ENCODE measurements at regions not wholly inside any gene's neighbourhood (a gene's known extent, or its start where the extent isn't known, plus 50 kb on each side); places are given as distances from the start of the nearest gene placed in this dataset.

GRCh38 chr6:134111726-134112125 is 59.3 kb upstream of the SLC2A12 start:
- WGBS, 4 donors: 84 to 92% (median 89%) methylated on average over 5 of the region's 5 CpGs
- intact Hi-C loops (cut with DNase I): loop anchor here in 1 of 2 donors (5.0 kb wide), 1 partner anchor 831 kb away; no protein-coding TSS in a partner anchor
- Histone ChIP-seq H3K4me1 (replicated peaks in 1 of 2) (no peaks in the 10 kb centered on the region), H3K27ac (no peak overlapping the region), H3K27me3 (peaks cover 5% of the 10 kb centered on the region), H3K4me3 (no peak overlapping the region), H3K36me3 (replicated peaks in 1 of 2) (no peaks in the 10 kb centered on the region), H3K9me3 (replicated peaks in 1 of 3) (no peaks in the 10 kb centered on the region)
- no peak for DNase-seq
- TF ChIP-seq, protein P1, sequence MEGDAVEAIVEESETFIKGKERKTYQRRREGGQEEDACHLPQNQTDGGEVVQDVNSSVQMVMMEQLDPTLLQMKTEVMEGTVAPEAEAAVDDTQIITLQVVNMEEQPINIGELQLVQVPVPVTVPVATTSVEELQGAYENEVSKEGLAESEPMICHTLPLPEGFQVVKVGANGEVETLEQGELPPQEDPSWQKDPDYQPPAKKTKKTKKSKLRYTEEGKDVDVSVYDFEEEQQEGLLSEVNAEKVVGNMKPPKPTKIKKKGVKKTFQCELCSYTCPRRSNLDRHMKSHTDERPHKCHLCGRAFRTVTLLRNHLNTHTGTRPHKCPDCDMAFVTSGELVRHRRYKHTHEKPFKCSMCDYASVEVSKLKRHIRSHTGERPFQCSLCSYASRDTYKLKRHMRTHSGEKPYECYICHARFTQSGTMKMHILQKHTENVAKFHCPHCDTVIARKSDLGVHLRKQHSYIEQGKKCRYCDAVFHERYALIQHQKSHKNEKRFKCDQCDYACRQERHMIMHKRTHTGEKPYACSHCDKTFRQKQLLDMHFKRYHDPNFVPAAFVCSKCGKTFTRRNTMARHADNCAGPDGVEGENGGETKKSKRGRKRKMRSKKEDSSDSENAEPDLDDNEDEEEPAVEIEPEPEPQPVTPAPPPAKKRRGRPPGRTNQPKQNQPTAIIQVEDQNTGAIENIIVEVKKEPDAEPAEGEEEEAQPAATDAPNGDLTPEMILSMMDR (IDR thresholded peaks at IDR 0.05): no peak
- TF ChIP-seq POLR2A (IDR thresholded peaks at IDR 0.05): no peak

DNA sequence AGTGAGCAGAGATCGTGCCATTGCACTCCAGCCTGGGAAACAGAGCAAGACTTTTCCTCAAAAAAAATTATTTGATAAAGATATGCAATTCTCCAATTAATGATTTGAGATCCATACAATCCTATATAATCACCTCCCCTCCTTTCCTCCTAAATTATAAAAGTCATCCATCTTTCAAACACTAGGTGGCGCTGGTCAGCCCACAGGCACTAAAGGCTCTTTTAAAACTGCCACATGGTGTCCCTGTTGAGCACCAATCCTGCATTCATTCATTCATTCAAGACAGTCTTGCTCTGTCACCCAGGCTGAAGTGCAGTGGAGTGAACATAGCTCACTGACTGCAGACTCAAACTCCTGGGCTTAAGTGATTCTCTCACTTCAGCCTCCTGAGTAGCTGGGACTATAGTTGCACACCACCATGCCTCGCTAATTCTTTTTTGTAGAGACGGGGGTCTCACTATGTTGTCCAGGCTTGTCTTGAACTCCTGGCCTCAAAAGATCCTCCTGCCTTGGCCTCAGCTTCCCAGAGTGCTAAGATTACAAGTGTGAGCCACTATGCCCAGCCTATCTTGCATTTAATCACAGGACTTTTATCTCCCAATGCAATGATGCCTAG is 58.7 kb upstream of the SLC2A12 start:
- Histone ChIP-seq H3K4me1 (replicated peaks in 1 of 2) (no peaks in the 10 kb centered on the region), H3K4me3 (no peak overlapping the region), H3K36me3 (replicated peaks in 1 of 2) (no peaks in the 10 kb centered on the region), H3K27me3 (peaks cover 5% of the 10 kb centered on the region), H3K9me3 (replicated peaks in 1 of 3) (no peaks in the 10 kb centered on the region), H3K27ac (no peak overlapping the region)
- intact Hi-C loops (cut with DNase I): loop anchor here in 1 of 2 donors (5.0 kb wide), 1 partner anchor 831 kb away; no protein-coding TSS in a partner anchor
- DNase-seq: peak in 5 of 7 donors; percentile 28 to 60 (median 42)
- WGBS, 4 donors: 52 to 66% (median 58%) methylated on average over 4 of the region's 4 CpGs
- TF ChIP-seq, protein P1 (IDR thresholded peaks at IDR 0.05): peak; percentile 58 to 80 (median 74)
- no peak for TF ChIP-seq POLR2A (IDR thresholded peaks at IDR 0.05)

- no peak overlapping the region for H3K27ac ChIP-seq
- no peaks in the 10 kb centered on the region for H3K4me1 ChIP-seq (replicated peaks in 1 of 2)
- WGBS, 4 donors: 54 to 66% (median 63%) methylated on average over 2 of the region's 2 CpGs
- H3K4me3 ChIP-seq: no peak overlapping the region
- DNase-seq: no peak
- H3K36me3 ChIP-seq (replicated peaks in 1 of 2): no peaks in the 10 kb centered on the region
- peaks cover 12% of the 10 kb centered on the region for H3K27me3 ChIP-seq
- H3K9me3 ChIP-seq (replicated peaks in 1 of 3): no peaks in the 10 kb centered on the region
- intact Hi-C loops (cut with DNase I): no loop called here
- TF ChIP-seq, protein P1 (IDR thresholded peaks at IDR 0.05): no peak
Measured at GRCh38 chr6:134106702-134107101, 54.3 kb upstream of the SLC2A12 start.

GRCh38 chr6:134105940-134106339 is 53.5 kb upstream of the SLC2A12 start:
- H3K36me3 ChIP-seq (replicated peaks in 1 of 2): no peaks in the 10 kb centered on the region
- H3K9me3 ChIP-seq (replicated peaks in 1 of 3): no peaks in the 10 kb centered on the region
- no peak for DNase-seq
- no peak overlapping the region for H3K4me3 ChIP-seq
- intact Hi-C loops (cut with DNase I): no loop called here
- no peaks in the 10 kb centered on the region for H3K4me1 ChIP-seq (replicated peaks in 1 of 2)
- H3K27ac ChIP-seq: no peak overlapping the region
- TF ChIP-seq POLR2A (IDR thresholded peaks at IDR 0.05): no peak
- TF ChIP-seq, protein P1 (IDR thresholded peaks at IDR 0.05): no peak
- peaks cover 12% of the 10 kb centered on the region for H3K27me3 ChIP-seq
- WGBS, 4 donors: 29 to 72% (median 65%) methylated on average over 1 of the region's 1 CpG
